ENCODE measurements at regions not wholly inside any gene's neighbourhood (a gene's known extent, or its start where the extent isn't known, plus 50 kb on each side); places are given as distances from the start of the nearest gene placed in this dataset.
"Not testable (repeated sequence)": the region's sequence is repeated elsewhere in the genome, so short reads cannot be mapped to it uniquely, and the experiment has no call there.

GRCh38 chr4:189494407-189494806 lies 446.3 kb upstream of the FRG1 start:
- no peak for DNase-seq

- no peak for DNase-seq
Observed at GRCh38 chr4:189497516-189497915, 443.2 kb upstream of the FRG1 start.

GRCh38 chr4:189497996-189498395 lies 442.7 kb upstream of the FRG1 start:
- DNase-seq = no peak

GRCh38 chr4:189498457-189498856 lies 442.2 kb upstream of the FRG1 start:
- no peak for DNase-seq

- DNase-seq = no peak
Observed at GRCh38 chr4:189499696-189500095, 441.0 kb upstream of the FRG1 start.

GRCh38 chr4:189500970-189501369 lies 439.7 kb upstream of the FRG1 start:
- DNase-seq = no peak

- DNase-seq = no peak
Observed at GRCh38 chr4:189502841-189503435, 437.7 kb upstream of the FRG1 start.

- no peak for DNase-seq
Observed at GRCh38 chr4:189504220-189504619, 436.5 kb upstream of the FRG1 start.

- DNase-seq = no peak
Observed at GRCh38 chr4:189505380-189505779, 435.3 kb upstream of the FRG1 start.

GRCh38 chr4:189506080-189506479 lies 434.6 kb upstream of the FRG1 start:
- no peak for DNase-seq

- DNase-seq = no peak
Observed at GRCh38 chr4:189507060-189507459, 433.6 kb upstream of the FRG1 start.

- no peak for DNase-seq
Observed at GRCh38 chr4:189510601-189511000, 430.1 kb upstream of the FRG1 start.

GRCh38 chr4:189511581-189511980 lies 429.1 kb upstream of the FRG1 start:
- no peak for DNase-seq

- DNase-seq = no peak
Observed at GRCh38 chr4:189513421-189513820, 427.3 kb upstream of the FRG1 start.

- DNase-seq = no peak
Observed at GRCh38 chr4:189514209-189514608, 426.5 kb upstream of the FRG1 start.

GRCh38 chr4:189516902-189517301 lies 423.8 kb upstream of the FRG1 start:
- no peak for DNase-seq

GRCh38 chr4:189519186-189519585 lies 421.5 kb upstream of the FRG1 start:
- no peak for DNase-seq

- no peak for DNase-seq
Observed at GRCh38 chr4:189525304-189525703, 415.4 kb upstream of the FRG1 start.

GRCh38 chr4:189530848-189531247 lies 409.8 kb upstream of the FRG1 start:
- no peak for DNase-seq

GRCh38 chr4:189533603-189534002 lies 407.1 kb upstream of the FRG1 start:
- DNase-seq = no peak

- DNase-seq = no peak
Observed at GRCh38 chr4:189547559-189547958, 393.1 kb upstream of the FRG1 start.

- DNase-seq = no peak
Observed at GRCh38 chr4:189548484-189549125, 392.1 kb upstream of the FRG1 start.

- DNase-seq = not testable (repeated sequence)
Observed at GRCh38 chr4:189551931-189552670, 388.6 kb upstream of the FRG1 start.

GRCh38 chr4:189560605-189561004 lies 380.1 kb upstream of the FRG1 start:
- DNase-seq = not testable (repeated sequence)
